ENCODE measurements at regions not wholly inside any gene's neighbourhood (a gene's known extent, or its start where the extent isn't known, plus 50 kb on each side); places are given as distances from the start of the nearest gene placed in this dataset.

GRCh38 chr6:26240157-26241032, 124.6 kb upstream of the BTN3A2 start:
- no TSS peak for BruUV-seq (replicated peaks)
- ATAC-seq (no peak), DNase-seq (ENCODE audit: low read depth, low spot score) (no peak)
- H3K27me3 ChIP-seq (ENCODE audit: control insufficient read depth, insufficient read depth, low read length): no peaks in the 10 kb centered on the region
- H3K9me3 ChIP-seq (ENCODE audit: control insufficient read depth, insufficient read depth, low read depth, low read length): no peaks in the 10 kb centered on the region
- CTCF ChIA-PET: no interaction called here
- TF ChIP-seq CTCF (IDR thresholded peaks at IDR 0.05): no peak
- POLR2A ChIA-PET: no interaction called here
- intact Hi-C loops (cut with micrococcal nuclease; ENCODE audit: unreplicated experiment) (no loop called here), in situ Hi-C loops (cut with HindIII; ENCODE audit: low pct_unique_long_range_greater_than_20kb, low sequenced_read_pairs) (no loop called here)
- H3K4me3 ChIP-seq (ENCODE audit: low read depth in 2 of 2, low read length in 2 of 2): no peak overlapping the region
- no peaks in the 10 kb centered on the region for H3K36me3 ChIP-seq (ENCODE audit: control insufficient read depth, insufficient read depth, low read length)
- H3K4me1 ChIP-seq (ENCODE audit: control insufficient read depth, insufficient read depth, low read length): peaks cover 4% of the 10 kb centered on the region
- no peak overlapping the region for H3K27ac ChIP-seq (ENCODE audit: low read length)

GRCh38 chr6:26241033-26241895, 123.7 kb upstream of the BTN3A2 start:
- H3K36me3 ChIP-seq (ENCODE audit: control insufficient read depth, insufficient read depth, low read length): no peaks in the 10 kb centered on the region
- H3K27ac ChIP-seq (ENCODE audit: low read length): no peak overlapping the region
- no peak overlapping the region for H3K4me3 ChIP-seq (ENCODE audit: low read depth in 2 of 2, low read length in 2 of 2)
- TF ChIP-seq POLR2AphosphoS5 (IDR thresholded peaks at IDR 0.05; ENCODE audit: low read depth, low read length) (no peak), CTCF (IDR thresholded peaks at IDR 0.05) (no peak), REST (IDR thresholded peaks at IDR 0.05; ENCODE audit: insufficient read depth in 1 of 2, low read depth in 2 of 2, low read length in 1 of 2) (no peak), SIN3A (IDR thresholded peaks at IDR 0.05; ENCODE audit: borderline replicate concordance, insufficient read depth, low read depth, low read length) (no peak), TCF7L2 (IDR thresholded peaks at IDR 0.05; ENCODE audit: low read depth, low read length) (no peak)
- no peak for ATAC-seq
- intact Hi-C loops (cut with micrococcal nuclease; ENCODE audit: unreplicated experiment) (no loop called here), in situ Hi-C loops (cut with HindIII; ENCODE audit: low pct_unique_long_range_greater_than_20kb, low sequenced_read_pairs) (no loop called here)
- H3K27me3 ChIP-seq (ENCODE audit: control insufficient read depth, insufficient read depth, low read length): no peaks in the 10 kb centered on the region
- POLR2A ChIA-PET: no interaction called here
- no peaks in the 10 kb centered on the region for H3K9me3 ChIP-seq (ENCODE audit: control insufficient read depth, insufficient read depth, low read depth, low read length)
- DNase-seq (ENCODE audit: low read depth, low spot score): no peak
- CTCF ChIA-PET: no interaction called here
- no peaks in the 10 kb centered on the region for H3K4me1 ChIP-seq (ENCODE audit: control insufficient read depth, insufficient read depth, low read length)
- no TSS peak for BruUV-seq (replicated peaks)
